Calu3 (cell line): ENCODE measurements at regions not wholly inside any gene's neighbourhood (a gene's known extent, or its start where the extent isn't known, plus 50 kb on each side); places are given as distances from the start of the nearest gene placed in this dataset.

Experiments
- BruUV-seq: library from RNA; stranded (reverse); fragments of 400-500 nt; replicated peaks from 2 replicates; lab custom pipeline; 2021; lab: Mats Ljungman, UMichigan
- CTCF ChIA-PET: fragments of 300-600 bp; sonication (Branson Sonifier 250); formaldehyde crosslinking; loops from one replicate; lab custom pipeline; 2022; ENCODE audit warnings: antibody characterized with exemption; lab: Charles Lee
- DNase-seq: peaks from one replicate; pipeline ENCODE4 v3.0.0; 2022
- H3K27ac Mint-ChIP-seq: one replicate; pipeline ENCODE4 v1.8.0; 2022; ENCODE audit warnings: mixed read lengths; ENCODE audit not compliant: unreplicated experiment
- H3K27me3 Mint-ChIP-seq: one replicate; pipeline ENCODE4 v1.8.0; 2022; ENCODE audit warnings: mixed read lengths; ENCODE audit not compliant: unreplicated experiment
- H3K36me3 Mint-ChIP-seq: one replicate; pipeline ENCODE4 v1.8.0; 2022; ENCODE audit warnings: mild to moderate bottlenecking, moderate library complexity, mixed read lengths; ENCODE audit not compliant: insufficient read depth, unreplicated experiment
- H3K4me1 Mint-ChIP-seq: one replicate; pipeline ENCODE4 v1.8.0; 2022; ENCODE audit warnings: mild to moderate bottlenecking, low read depth, mixed read lengths; ENCODE audit not compliant: unreplicated experiment
- H3K4me3 Mint-ChIP-seq: one replicate; pipeline ENCODE4 v1.8.0; 2022; ENCODE audit warnings: mild to moderate bottlenecking, low read depth, moderate library complexity, mixed read lengths; ENCODE audit not compliant: unreplicated experiment
- H3K9me3 Mint-ChIP-seq: one replicate; pipeline ENCODE4 v1.8.0; 2022; ENCODE audit warnings: low read depth, mixed read lengths; ENCODE audit not compliant: unreplicated experiment
- intact Hi-C: fragments of 100-400 bp; cut with micrococcal nuclease; formaldehyde crosslinking; loops from one replicate; pipeline ENCODE4 v1.10.0; 2022; ENCODE audit not compliant: unreplicated experiment
- TF ChIP-seq, protein P1 (sequence below): fragments of 200-600 bp; IDR thresholded peaks from one replicate; pipeline ENCODE4 v1.8.0; 2022; ENCODE audit warnings: antibody characterized with exemption; ENCODE audit not compliant: unreplicated experiment

DNA sequence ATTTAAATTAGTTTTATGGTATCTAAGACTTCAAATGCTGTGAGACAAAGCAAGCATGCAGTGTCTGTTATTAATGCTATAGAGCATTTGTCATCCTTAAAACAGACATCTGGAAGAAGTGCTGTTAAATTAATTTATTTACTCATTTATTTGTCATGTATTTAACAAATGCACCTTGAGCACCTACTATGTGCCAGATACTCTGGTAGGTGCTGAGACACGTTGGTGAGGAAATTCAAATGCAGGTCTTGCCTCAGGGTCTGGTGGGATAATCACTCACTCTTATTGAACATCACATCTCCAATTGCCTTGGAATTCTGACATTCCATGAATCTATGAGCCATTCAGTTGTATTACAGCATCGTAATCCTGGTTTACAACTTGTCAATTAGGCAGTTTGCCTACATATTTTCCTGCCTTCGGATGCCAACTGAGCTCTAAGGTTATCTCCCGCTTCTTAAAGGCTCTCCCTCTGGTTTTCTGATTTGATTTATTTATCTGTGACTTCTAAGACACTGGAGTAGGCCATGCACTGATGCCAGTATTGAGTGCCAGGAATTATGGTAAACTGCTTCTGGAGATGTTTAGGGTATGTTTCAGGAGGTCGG, 56.0 kb upstream of the RPS23 start:
- no peak overlapping the region for H3K27ac Mint-ChIP-seq
- H3K9me3 Mint-ChIP-seq = no peaks in the 10 kb centered on the region
- H3K36me3 Mint-ChIP-seq = no peaks in the 10 kb centered on the region
- H3K27me3 Mint-ChIP-seq = no peaks in the 10 kb centered on the region
- TF ChIP-seq, protein P1, sequence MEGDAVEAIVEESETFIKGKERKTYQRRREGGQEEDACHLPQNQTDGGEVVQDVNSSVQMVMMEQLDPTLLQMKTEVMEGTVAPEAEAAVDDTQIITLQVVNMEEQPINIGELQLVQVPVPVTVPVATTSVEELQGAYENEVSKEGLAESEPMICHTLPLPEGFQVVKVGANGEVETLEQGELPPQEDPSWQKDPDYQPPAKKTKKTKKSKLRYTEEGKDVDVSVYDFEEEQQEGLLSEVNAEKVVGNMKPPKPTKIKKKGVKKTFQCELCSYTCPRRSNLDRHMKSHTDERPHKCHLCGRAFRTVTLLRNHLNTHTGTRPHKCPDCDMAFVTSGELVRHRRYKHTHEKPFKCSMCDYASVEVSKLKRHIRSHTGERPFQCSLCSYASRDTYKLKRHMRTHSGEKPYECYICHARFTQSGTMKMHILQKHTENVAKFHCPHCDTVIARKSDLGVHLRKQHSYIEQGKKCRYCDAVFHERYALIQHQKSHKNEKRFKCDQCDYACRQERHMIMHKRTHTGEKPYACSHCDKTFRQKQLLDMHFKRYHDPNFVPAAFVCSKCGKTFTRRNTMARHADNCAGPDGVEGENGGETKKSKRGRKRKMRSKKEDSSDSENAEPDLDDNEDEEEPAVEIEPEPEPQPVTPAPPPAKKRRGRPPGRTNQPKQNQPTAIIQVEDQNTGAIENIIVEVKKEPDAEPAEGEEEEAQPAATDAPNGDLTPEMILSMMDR = no peak
- BruUV-seq = no TSS peak
- H3K4me1 Mint-ChIP-seq = no peaks in the 10 kb centered on the region
- H3K4me3 Mint-ChIP-seq = no peak overlapping the region
- CTCF ChIA-PET = interaction anchor here (0.6 kb wide), 1 partner anchor 1371 kb away, joined by 5 read pairs; no protein-coding TSS in a partner anchor
- intact Hi-C loops = no loop called here
- DNase-seq = no peak

DNA sequence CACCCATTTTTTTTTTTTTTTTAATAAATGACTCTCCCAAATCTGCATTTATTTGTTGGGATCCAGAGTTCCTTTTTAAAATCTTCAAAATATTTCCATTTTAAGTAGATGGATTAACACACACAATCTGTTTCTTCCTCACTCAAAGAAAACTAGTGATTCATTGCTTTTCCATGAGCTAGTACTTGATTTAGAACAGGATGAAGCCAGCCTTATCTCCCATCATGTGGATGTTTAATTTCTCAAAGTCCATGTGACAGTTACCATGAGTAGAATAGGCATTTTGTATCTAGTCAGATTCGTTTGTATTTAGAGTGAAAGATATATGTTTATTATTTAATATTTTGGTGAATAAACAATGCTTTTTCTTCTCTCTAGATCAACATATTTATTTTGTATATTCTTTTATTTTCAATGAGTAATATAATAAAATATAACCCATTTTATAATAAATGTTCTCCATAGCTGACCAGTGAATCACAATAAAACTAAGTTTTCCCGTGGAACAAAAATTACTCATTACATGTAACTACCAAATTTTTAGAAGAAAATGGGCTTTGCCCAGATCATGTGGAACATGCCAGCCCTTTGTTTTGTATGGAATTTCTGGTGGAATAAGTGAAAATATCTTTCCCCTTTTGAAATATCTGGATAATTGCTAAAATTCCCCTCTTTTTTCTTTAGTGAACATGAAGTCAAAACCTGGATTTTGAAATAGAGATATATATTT, 54.9 kb upstream of the RPS23 start:
- BruUV-seq = no TSS peak
- Mint-ChIP-seq H3K36me3 (no peaks in the 10 kb centered on the region), H3K9me3 (peaks cover 4% of the 10 kb centered on the region), H3K27me3 (no peaks in the 10 kb centered on the region), H3K4me3 (no peak overlapping the region), H3K4me1 (no peaks in the 10 kb centered on the region), H3K27ac (no peak overlapping the region)
- TF ChIP-seq, protein P1 = no peak
- intact Hi-C loops = no loop called here
- DNase-seq = no peak
- CTCF ChIA-PET = no interaction called here

DNA sequence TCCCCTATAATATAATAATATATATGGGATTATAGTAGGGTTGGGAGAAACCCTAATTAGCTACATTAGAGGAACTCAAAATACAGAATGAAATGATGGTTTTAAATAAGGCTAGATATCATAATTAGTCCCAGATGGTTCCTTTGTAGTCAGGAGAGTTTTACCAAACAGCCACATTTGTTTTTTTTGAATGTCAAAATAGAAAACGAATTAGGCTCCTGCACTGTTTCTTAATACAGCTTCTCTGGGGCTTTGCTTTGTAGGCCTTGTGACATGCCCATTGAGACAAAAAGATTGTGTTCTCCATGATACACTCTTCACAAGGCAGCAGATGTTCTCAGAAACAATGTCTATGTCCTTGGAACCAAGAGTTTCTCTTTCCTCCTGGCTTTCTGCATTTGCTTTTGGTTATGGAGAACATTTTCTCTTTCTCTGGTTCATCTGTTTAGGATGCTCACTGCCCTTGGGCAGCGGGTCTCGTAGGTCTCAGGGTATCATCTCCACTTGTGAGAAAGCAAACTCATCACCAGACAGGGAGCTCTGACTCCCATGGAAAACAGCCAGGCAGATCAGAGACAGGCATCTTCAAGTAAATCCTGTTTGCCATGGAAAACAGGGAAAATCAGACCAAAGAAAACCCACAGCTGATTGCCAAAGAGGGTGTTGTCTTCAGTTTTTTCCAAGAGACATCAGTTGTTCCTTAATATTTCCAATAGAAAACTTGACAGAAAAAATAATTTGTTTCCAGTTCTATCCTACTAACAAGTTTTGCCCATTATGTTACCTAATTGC, 54.1 kb upstream of the RPS23 start:
- intact Hi-C loops = no loop called here
- no TSS peak for BruUV-seq
- Mint-ChIP-seq H3K27me3 (no peaks in the 10 kb centered on the region), H3K4me3 (no peak overlapping the region), H3K4me1 (no peaks in the 10 kb centered on the region), H3K9me3 (peaks cover 4% of the 10 kb centered on the region), H3K27ac (no peak overlapping the region), H3K36me3 (no peaks in the 10 kb centered on the region)
- TF ChIP-seq, protein P1 = no peak
- DNase-seq = no peak
- CTCF ChIA-PET = no interaction called here

DNA sequence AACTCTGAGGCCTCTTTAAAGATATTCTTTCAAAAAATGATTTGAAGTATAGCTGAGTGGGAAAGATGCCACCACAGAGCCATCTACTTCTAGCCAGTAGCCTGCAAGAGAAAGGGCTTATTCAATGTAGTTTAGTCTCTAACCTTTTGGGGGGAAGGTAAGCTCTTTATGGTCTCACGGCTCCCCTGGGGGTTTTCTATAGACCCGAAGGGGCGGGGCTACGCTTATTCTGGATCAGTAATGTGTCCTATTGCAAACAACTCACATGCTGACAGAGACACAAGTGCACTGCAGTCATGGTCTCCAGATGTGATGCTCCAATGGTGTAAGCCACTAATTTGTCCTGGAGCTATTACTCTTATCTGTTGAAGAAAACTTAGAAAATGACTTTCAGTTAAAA, 53.4 kb upstream of the RPS23 start:
- intact Hi-C loops = no loop called here

More for the DNA sequence above, 53.4 kb upstream of the RPS23 start:
- no peaks in the 10 kb centered on the region for H3K27me3 Mint-ChIP-seq
- no peak overlapping the region for H3K4me3 Mint-ChIP-seq
- TF ChIP-seq, protein P1 = no peak
- CTCF ChIA-PET = no interaction called here
- H3K9me3 Mint-ChIP-seq = peaks cover 4% of the 10 kb centered on the region
- no TSS peak for BruUV-seq
- no peaks in the 10 kb centered on the region for H3K4me1 Mint-ChIP-seq
- H3K27ac Mint-ChIP-seq = no peak overlapping the region
- no peak for DNase-seq
- H3K36me3 Mint-ChIP-seq = no peaks in the 10 kb centered on the region
